Mesenchymal stem cell (in vitro differentiated cells and primary cell): ENCODE measurements at regions not wholly inside any gene's neighbourhood (a gene's known extent, or its start where the extent isn't known, plus 50 kb on each side); places are given as distances from the start of the nearest gene placed in this dataset.

Experiments
- DNase-seq: peaks from one replicate; pipeline ENCODE4 v3.0.0-alpha.2; 2013
- H2AFZ ChIP-seq: one replicate; pipeline ENCODE4 v1.6.1; 2013; ENCODE audit warnings: low read depth, mild to moderate bottlenecking, control low read depth, inconsistent platforms, low read length, moderate library complexity
- H2AK5ac ChIP-seq: 2 replicates; pipeline ENCODE4 v1.6.1; 2013; ENCODE audit warnings: low read length, moderate library complexity, mild to moderate bottlenecking, inconsistent platforms; ENCODE audit not compliant: severe bottlenecking
- H2BK120ac ChIP-seq: one replicate; pipeline ENCODE4 v1.6.1; 2013; ENCODE audit warnings: low read depth, mild to moderate bottlenecking, inconsistent platforms, low read length, moderate library complexity
- H2BK12ac ChIP-seq, 2 experiments: one replicate each; pipeline ENCODE4 v1.6.1; 2013; ENCODE audit warnings: inconsistent platforms in 2 of 2, low read length in 2 of 2, mild to moderate bottlenecking in 2 of 2, moderate library complexity in 2 of 2, control low read depth in 1 of 2
- H2BK15ac ChIP-seq: one replicate; pipeline ENCODE4 v1.6.1; 2013; ENCODE audit warnings: mild to moderate bottlenecking, low read depth, inconsistent platforms; ENCODE audit not compliant: poor library complexity, severe bottlenecking
- H2BK5ac ChIP-seq: 2 replicates; pipeline ENCODE4 v1.6.1; 2013; ENCODE audit warnings: low read depth, mild to moderate bottlenecking, low read length, control low read depth, inconsistent platforms; ENCODE audit not compliant: poor library complexity, severe bottlenecking
- H3K14ac ChIP-seq, 2 experiments: one replicate each; pipeline ENCODE4 v1.6.1; 2013; ENCODE audit warnings: inconsistent platforms in 2 of 2, low read length in 2 of 2, control low read depth in 1 of 2, mild to moderate bottlenecking in 1 of 2, moderate library complexity in 1 of 2
- H3K18ac ChIP-seq, 2 experiments: one replicate each; pipeline ENCODE4 v1.6.1; 2013; ENCODE audit warnings: inconsistent platforms in 2 of 2, low read length in 2 of 2, control low read depth in 1 of 2, low read depth in 1 of 2, mild to moderate bottlenecking in 1 of 2
- H3K23ac ChIP-seq, 2 experiments: one replicate each; pipeline ENCODE4 v1.6.1; 2013; ENCODE audit warnings: inconsistent platforms in 2 of 2, low read length in 2 of 2, mild to moderate bottlenecking in 2 of 2, moderate library complexity in 2 of 2, control low read depth in 1 of 2
- H3K27ac ChIP-seq: 2 replicates; pipeline ENCODE4 v1.5.1; 2013; ENCODE audit warnings: mild to moderate bottlenecking, moderate library complexity, low read length, control low read depth, inconsistent platforms; ENCODE audit not compliant: poor library complexity, severe bottlenecking
- H3K27me3 ChIP-seq, 2 experiments: 2 replicates each; pipeline versions ENCODE4 v1.6.1 to v1.7.0; 2013; ENCODE audit warnings: low read length in 2 of 2, mild to moderate bottlenecking in 2 of 2, moderate library complexity in 2 of 2, control low read depth in 1 of 2, inconsistent platforms in 1 of 2; ENCODE audit not compliant: control insufficient read depth in 1 of 2, insufficient read depth in 1 of 2
- H3K36me3 ChIP-seq, 2 experiments: 2 replicates each; pipeline versions ENCODE4 v1.6.1 to v1.7.0; 2013; ENCODE audit warnings: low read length in 2 of 2, control low read depth in 1 of 2, inconsistent platforms in 1 of 2, low read depth in 1 of 2, mild to moderate bottlenecking in 1 of 2; ENCODE audit not compliant: insufficient read depth in 2 of 2, control insufficient read depth in 1 of 2
- H3K4ac ChIP-seq, 2 experiments: one replicate each; pipeline ENCODE4 v1.6.1; 2013; ENCODE audit warnings: inconsistent platforms in 2 of 2, low read length in 2 of 2, mild to moderate bottlenecking in 2 of 2, moderate library complexity in 2 of 2, control low read depth in 1 of 2, low read depth in 1 of 2
- H3K4me1 ChIP-seq: 2 replicates; pipeline ENCODE4 v1.6.1; 2013; ENCODE audit warnings: low read depth, low read length, control low read depth; ENCODE audit not compliant: control insufficient read depth, insufficient read depth
- H3K4me2 ChIP-seq: 2 replicates; pipeline ENCODE4 v1.6.1; 2013; ENCODE audit warnings: low read length, mild to moderate bottlenecking, inconsistent platforms; ENCODE audit not compliant: poor library complexity, severe bottlenecking
- H3K4me3 ChIP-seq, 2 experiments: 2 replicates each; pipeline versions ENCODE4 v1.5.1 to v1.7.0; 2013; ENCODE audit warnings: low read length in 2 of 2, mild to moderate bottlenecking in 2 of 2, control low read depth in 1 of 2, low read depth in 1 of 2; ENCODE audit not compliant: insufficient read depth in 1 of 2
- H3K79me1 ChIP-seq: replicated peaks from 2 replicates; pipeline ENCODE4 v1.6.1; 2013; ENCODE audit warnings: mild to moderate bottlenecking, control low read depth, low read length, inconsistent platforms; ENCODE audit not compliant: poor library complexity, severe bottlenecking
- H3K9ac ChIP-seq: 2 replicates; pipeline ENCODE4 v1.7.0; 2013; ENCODE audit warnings: mild to moderate bottlenecking, low read length, moderate library complexity
- H3K9me3 ChIP-seq: 2 replicates; pipeline ENCODE4 v1.7.0; 2013; ENCODE audit warnings: mild to moderate bottlenecking, low read length; ENCODE audit not compliant: control insufficient read depth
- H4K8ac ChIP-seq: one replicate; pipeline ENCODE4 v1.6.1; 2013; ENCODE audit warnings: inconsistent platforms, mild to moderate bottlenecking, low read length, moderate library complexity
- H4K91ac ChIP-seq: one replicate; pipeline ENCODE4 v1.6.1; 2013; ENCODE audit warnings: mild to moderate bottlenecking, low read length, inconsistent platforms
- WGBS: methylation state at CpG from one replicate; pipeline ENCODE4 v1.1.7; 2013; ENCODE audit warnings: mixed read lengths; 5-methylcytosine and 5-hydroxymethylcytosine counted together

DNA sequence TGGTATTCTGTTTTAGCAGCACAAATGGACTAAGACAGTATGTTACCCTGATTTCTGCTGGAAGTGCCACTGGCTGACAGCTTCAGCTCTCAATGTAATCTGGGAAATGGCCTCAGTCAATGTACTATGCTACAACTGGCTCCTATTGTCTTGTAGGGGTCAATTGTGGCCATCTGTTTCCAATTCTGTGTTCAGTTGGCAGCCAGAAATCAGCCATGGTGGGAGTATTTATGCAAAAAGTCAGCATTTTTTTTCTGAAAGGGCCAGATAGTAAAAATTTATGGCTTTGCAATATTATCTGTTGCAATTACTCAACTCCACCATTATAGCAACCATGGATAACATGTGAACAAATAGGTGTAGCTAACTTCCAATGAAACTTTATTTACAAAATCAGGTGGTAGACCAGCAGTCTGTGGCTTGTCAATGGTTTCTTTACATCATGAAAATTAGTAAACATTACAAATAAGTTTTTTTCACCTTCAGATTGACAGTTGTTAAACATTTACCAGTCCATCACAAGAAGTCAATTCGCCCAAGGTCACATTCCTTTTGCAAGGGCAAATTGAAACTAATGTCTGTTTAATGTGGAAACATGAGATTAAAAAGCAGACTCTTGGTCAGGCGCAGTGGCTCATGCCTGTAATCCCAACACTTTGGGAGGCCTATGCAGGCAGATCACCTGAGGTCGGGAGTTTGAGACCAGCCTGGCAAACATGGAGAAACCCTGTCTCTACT, 58.3 kb upstream of the TSHZ2 start:
- DNase-seq: no peak
- H2AK5ac ChIP-seq: no peak overlapping the region
- H3K23ac ChIP-seq: no peak overlapping the region
- 69% methylated on average over 3 of the region's 3 CpGs for WGBS
- no peak overlapping the region for H2BK15ac ChIP-seq
- no peaks in the 10 kb centered on the region for H3K4me1 ChIP-seq
- no peak overlapping the region for H3K27ac ChIP-seq
- no peak overlapping the region for H3K18ac ChIP-seq
- peaks cover 9% of the 10 kb centered on the region for H3K9me3 ChIP-seq
- no peak overlapping the region for H2BK120ac ChIP-seq
- H4K91ac ChIP-seq: no peak overlapping the region
- H3K27me3 ChIP-seq: no peaks in the 10 kb centered on the region
- no peak overlapping the region for H3K9ac ChIP-seq
- H2BK5ac ChIP-seq: no peak overlapping the region
- H3K36me3 ChIP-seq: no peaks in the 10 kb centered on the region
- no peak overlapping the region for H3K4me3 ChIP-seq
- H2BK12ac ChIP-seq: no peak overlapping the region
- H3K79me1 ChIP-seq: no peaks in the 10 kb centered on the region
- no peak overlapping the region for H2AFZ ChIP-seq
- no peak overlapping the region for H4K8ac ChIP-seq
- H3K4ac ChIP-seq: no peak overlapping the region
- H3K14ac ChIP-seq: no peak overlapping the region
- no peak overlapping the region for H3K4me2 ChIP-seq

DNA sequence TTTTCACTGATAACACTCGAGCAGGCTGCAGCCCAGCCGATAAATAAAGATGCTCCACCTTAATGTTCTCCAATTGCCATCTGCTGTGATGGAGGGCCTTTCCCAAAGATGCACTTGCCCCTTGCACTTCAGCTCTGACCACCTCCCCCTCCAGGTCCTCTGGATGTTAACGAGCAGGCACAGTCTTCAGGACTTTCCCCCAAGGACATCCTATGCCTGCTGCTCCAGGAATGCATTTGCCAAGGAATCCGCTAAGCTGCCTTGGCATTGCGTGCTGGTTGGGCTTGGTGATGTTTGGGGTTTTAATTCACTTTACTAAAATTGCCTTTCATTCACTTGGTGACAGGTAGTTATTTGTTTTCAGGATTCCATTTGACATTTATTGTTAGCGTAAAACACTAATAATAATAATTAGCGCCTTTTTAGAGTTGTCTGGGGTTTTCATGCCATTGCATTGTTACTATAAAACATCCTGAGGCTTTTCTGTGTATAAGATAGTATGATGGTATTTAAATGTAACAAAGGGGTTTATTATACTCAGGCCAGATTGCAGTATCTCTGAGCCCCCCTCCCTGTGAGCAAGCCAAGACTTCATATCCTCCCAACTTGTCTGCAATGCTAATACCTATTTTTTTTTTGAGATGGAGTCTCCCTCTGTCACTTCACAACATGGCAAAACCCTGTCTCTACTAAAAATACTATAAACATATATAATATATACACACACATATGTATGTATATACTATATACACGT, 66.7 kb upstream of the TSHZ2 start:
- H2BK12ac ChIP-seq: no peak overlapping the region
- no peaks in the 10 kb centered on the region for H3K27me3 ChIP-seq
- H2AFZ ChIP-seq: no peak overlapping the region
- 88% methylated on average over 4 of the region's 8 CpGs for WGBS
- no peak overlapping the region for H3K4ac ChIP-seq
- H2BK5ac ChIP-seq: no peak overlapping the region
- H3K9me3 ChIP-seq: no peaks in the 10 kb centered on the region
- H2BK120ac ChIP-seq: no peak overlapping the region
- no peak overlapping the region for H3K23ac ChIP-seq
- no peak overlapping the region for H4K91ac ChIP-seq
- H3K4me3 ChIP-seq: no peak overlapping the region
- no peak overlapping the region for H3K27ac ChIP-seq
- H4K8ac ChIP-seq: no peak overlapping the region
- DNase-seq: no peak
- H3K79me1 ChIP-seq: no peaks in the 10 kb centered on the region
- H3K14ac ChIP-seq: peak overlapping the region in 1 of 2 experiments; percentile 15
- H3K36me3 ChIP-seq: no peaks in the 10 kb centered on the region
- H3K4me1 ChIP-seq: no peaks in the 10 kb centered on the region
- H3K18ac ChIP-seq: no peak overlapping the region
- H2BK15ac ChIP-seq: no peak overlapping the region
- no peak overlapping the region for H2AK5ac ChIP-seq
- no peak overlapping the region for H3K4me2 ChIP-seq
- no peak overlapping the region for H3K9ac ChIP-seq

DNA sequence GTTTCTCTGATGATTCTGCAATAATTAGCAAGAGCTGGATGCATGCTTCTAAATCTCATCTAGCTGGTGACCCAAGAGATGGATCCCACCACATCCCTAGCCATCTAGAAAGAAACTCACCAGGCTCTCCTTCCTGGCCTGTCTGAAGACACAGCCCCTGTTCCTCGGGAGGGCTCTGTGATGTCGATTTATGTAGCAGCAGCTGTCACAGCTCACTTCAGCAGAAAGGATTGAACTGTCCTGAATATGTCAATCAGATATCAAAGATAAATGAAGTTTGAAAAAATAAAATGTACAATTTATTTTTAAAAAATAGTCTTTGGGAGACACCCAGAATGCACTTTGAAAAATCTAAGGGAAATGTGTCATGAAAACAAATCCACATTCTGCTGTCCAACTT, 67.3 kb upstream of the TSHZ2 start:
- Histone ChIP-seq H4K91ac (no peak overlapping the region), H3K36me3 (no peaks in the 10 kb centered on the region), H3K23ac (no peak overlapping the region), H3K27ac (no peak overlapping the region), H3K9me3 (no peaks in the 10 kb centered on the region), H3K14ac (no peak overlapping the region), H2BK15ac (no peak overlapping the region), H3K27me3 (no peaks in the 10 kb centered on the region), H3K79me1 (no peaks in the 10 kb centered on the region), H2AFZ (no peak overlapping the region), H4K8ac (no peak overlapping the region), H2AK5ac (no peak overlapping the region), H2BK5ac (no peak overlapping the region), H2BK12ac (no peak overlapping the region), H3K9ac (no peak overlapping the region), H3K4me2 (no peak overlapping the region), H3K4me1 (no peaks in the 10 kb centered on the region), H2BK120ac (no peak overlapping the region), H3K4ac (no peak overlapping the region), H3K18ac (no peak overlapping the region), H3K4me3 (no peak overlapping the region)
- no CpG with 5 or more reads among the region's 2 CpGs for whole genome bisulfite sequencing
- DNase-seq: no peak

GRCh38 chr20:52899041-52899608, 73.0 kb upstream of the TSHZ2 start:
- Histone ChIP-seq H3K9ac (no peak overlapping the region), H2BK5ac (no peak overlapping the region), H3K4me2 (no peak overlapping the region), H3K14ac (no peak overlapping the region), H3K27ac (no peak overlapping the region), H4K8ac (no peak overlapping the region), H3K4ac (no peak overlapping the region), H3K27me3 (no peaks in the 10 kb centered on the region), H3K9me3 (no peaks in the 10 kb centered on the region), H3K18ac (no peak overlapping the region), H3K4me3 (no peak overlapping the region), H4K91ac (no peak overlapping the region), H2BK120ac (no peak overlapping the region), H2BK15ac (no peak overlapping the region), H3K36me3 (no peaks in the 10 kb centered on the region), H2AFZ (no peak overlapping the region), H3K23ac (no peak overlapping the region), H2BK12ac (no peak overlapping the region), H3K4me1 (no peaks in the 10 kb centered on the region), H2AK5ac (no peak overlapping the region), H3K79me1 (no peaks in the 10 kb centered on the region)
- no peak for DNase-seq
- 90% methylated on average over 4 of the region's 5 CpGs for WGBS
